SK-N-MC (cell line): ENCODE measurements at regions not wholly inside any gene's neighbourhood (a gene's known extent, or its start where the extent isn't known, plus 50 kb on each side); places are given as distances from the start of the nearest gene placed in this dataset.

Experiments
- EZH2 ChIP-seq: fragments of 200-600 bp; sonication (generic); IDR thresholded peaks from one replicate; pipeline ENCODE4 v1.6.1; 2017; ENCODE audit warnings: antibody characterized with exemption
- POLR2AphosphoS5 ChIP-seq: IDR thresholded peaks from 2 replicates; pipeline ENCODE4 v1.6.1; 2012; ENCODE audit warnings: mild to moderate bottlenecking, low read depth, low read length, borderline replicate concordance

- no peak for TF ChIP-seq EZH2
- no peak for TF ChIP-seq POLR2AphosphoS5
Observed at GRCh38 chr1:99438656-99439230, 174.5 kb downstream of the PLPPR4 start.
